ENCODE measurements at regions not wholly inside any gene's neighbourhood (a gene's known extent, or its start where the extent isn't known, plus 50 kb on each side); places are given as distances from the start of the nearest gene placed in this dataset.

DNA sequence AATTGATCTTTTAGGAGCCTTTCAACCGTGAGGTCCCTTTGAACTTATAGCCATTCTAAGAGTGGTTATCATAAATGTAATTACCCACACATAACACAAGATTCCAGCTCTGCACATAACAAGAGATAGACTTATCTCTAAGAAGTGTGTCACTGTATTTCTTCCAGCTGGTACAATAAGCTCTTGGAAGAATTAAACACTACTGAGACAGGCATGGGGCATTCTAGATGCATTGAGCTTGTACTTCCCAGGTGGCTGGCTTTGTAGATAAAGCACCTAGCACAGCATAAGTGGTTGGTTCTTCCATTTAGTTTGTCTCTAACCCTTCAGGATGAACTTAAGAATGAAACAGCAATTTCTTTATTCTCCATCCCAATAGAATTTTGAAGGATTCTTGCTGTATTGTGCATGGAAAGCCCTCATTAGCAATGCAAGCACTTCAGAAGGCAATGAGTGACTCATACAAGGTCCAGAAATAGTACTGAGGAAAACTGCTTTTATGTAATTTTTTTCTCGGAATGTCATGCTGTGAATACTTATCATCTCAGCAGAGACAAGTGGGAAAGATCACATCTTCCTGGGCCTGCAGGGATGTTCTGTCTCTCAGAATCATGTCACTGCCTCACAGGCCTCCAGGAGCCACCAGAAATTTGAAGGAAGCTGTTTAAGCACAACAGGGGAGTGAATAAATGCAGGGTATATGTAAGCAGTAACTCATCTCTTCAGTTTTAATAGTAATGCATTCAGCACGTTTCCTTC, 91.1 kb upstream of the CD180 start (continued):
- TF ChIP-seq PRDM2 (tag by site-specific recombination; IDR thresholded peaks at IDR 0.05; ENCODE audit: borderline replicate concordance) (no peak), ZSCAN30 (tag by site-specific recombination; IDR thresholded peaks at IDR 0.05) (no peak; the same call in 1 of the 2 replicates), ZNF544 (tag by site-specific recombination; IDR thresholded peaks at IDR 0.05) (no peak), ZNF175 (tag by site-specific recombination; IDR thresholded peaks at IDR 0.05) (no peak), ZNF239 (tag by site-specific recombination; IDR thresholded peaks at IDR 0.05) (no peak), KLF10 (tag by site-specific recombination; IDR thresholded peaks at IDR 0.05) (no peak), FEZF1 (tag by site-specific recombination; IDR thresholded peaks at IDR 0.05) (no peak), SCRT1 (tag by site-specific recombination; IDR thresholded peaks at IDR 0.05; ENCODE audit: borderline replicate concordance) (no peak), ZNF350 (tag by site-specific recombination; IDR thresholded peaks at IDR 0.05) (no peak), ZNF266 (tag by site-specific recombination; IDR thresholded peaks at IDR 0.05; ENCODE audit: low read depth) (no peak), ZBTB44 (tag by site-specific recombination; IDR thresholded peaks at IDR 0.05) (no peak), PRDM1 (tag by site-specific recombination; IDR thresholded peaks at IDR 0.05) (peak; percentile 52; the same call in 1 of the 2 replicates)
- TF ChIP-seq, protein P1, sequence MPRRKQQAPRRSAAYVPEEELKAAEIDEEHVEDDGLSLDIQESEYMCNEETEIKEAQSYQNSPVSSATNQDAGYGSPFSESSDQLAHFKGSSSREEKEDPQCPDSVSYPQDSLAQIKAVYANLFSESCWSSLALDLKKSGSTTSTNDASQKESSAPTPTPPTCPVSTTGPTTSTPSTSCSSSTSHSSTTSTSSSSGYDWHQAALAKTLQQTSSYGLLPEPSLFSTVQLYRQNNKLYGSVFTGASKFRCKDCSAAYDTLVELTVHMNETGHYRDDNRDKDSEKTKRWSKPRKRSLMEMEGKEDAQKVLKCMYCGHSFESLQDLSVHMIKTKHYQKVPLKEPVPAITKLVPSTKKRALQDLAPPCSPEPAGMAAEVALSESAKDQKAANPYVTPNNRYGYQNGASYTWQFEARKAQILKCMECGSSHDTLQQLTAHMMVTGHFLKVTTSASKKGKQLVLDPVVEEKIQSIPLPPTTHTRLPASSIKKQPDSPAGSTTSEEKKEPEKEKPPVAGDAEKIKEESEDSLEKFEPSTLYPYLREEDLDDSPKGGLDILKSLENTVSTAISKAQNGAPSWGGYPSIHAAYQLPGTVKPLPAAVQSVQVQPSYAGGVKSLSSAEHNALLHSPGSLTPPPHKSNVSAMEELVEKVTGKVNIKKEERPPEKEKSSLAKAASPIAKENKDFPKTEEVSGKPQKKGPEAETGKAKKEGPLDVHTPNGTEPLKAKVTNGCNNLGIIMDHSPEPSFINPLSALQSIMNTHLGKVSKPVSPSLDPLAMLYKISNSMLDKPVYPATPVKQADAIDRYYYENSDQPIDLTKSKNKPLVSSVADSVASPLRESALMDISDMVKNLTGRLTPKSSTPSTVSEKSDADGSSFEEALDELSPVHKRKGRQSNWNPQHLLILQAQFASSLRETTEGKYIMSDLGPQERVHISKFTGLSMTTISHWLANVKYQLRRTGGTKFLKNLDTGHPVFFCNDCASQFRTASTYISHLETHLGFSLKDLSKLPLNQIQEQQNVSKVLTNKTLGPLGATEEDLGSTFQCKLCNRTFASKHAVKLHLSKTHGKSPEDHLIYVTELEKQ (tag by site-specific recombination; IDR thresholded peaks at IDR 0.05; ENCODE audit: borderline replicate concordance): no peak

DNA sequence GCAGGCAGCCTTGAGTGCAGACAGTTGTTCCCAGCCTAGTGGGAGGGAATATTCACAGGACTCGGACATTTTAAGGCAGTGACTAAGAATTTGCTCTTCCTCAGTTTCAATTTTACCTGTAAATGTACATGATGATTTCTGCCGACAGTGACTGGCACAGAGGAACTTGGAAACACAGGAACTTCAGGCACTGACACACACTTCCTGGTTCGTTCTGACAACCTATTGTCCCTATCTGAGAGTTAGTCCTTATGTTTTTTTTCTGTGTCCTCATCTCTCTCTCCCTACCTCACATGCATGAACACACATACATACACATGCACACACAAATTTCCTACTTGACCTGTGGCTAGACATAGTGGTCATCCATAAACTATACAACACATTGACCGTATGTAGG, 89.4 kb upstream of the CD180 start:
- H3K9me3 ChIP-seq (ENCODE audit: control insufficient read depth, insufficient read depth, low read depth, low read length): no peaks in the 10 kb centered on the region
- CTCF ChIA-PET: no interaction called here
- POLR2A ChIA-PET: no interaction called here

More for the DNA sequence above, 89.4 kb upstream of the CD180 start:
- Histone ChIP-seq H3K27ac (ENCODE audit: extremely low read depth, low read depth, low read length) (no peak overlapping the region), H3K4me1 (ENCODE audit: control insufficient read depth, insufficient read depth, low read length) (peaks cover 5% of the 10 kb centered on the region), H3K36me3 (ENCODE audit: control insufficient read depth in 2 of 2, insufficient read depth in 1 of 2, low read length in 2 of 2) (no peaks in the 10 kb centered on the region), H3K4me3 (ENCODE audit: low read depth, low read length) (no peak overlapping the region)
- TF ChIP-seq SCRT2 (tag by site-specific recombination; IDR thresholded peaks at IDR 0.05) (no peak), ZNF701 (tag by site-specific recombination; IDR thresholded peaks at IDR 0.05) (no peak), KLF1 (tag by site-specific recombination; IDR thresholded peaks at IDR 0.05) (no peak), ZNF624 (tag by site-specific recombination; IDR thresholded peaks at IDR 0.05) (no peak), ZBTB26 (tag by site-specific recombination; optimal IDR thresholded peaks at IDR 0.05) (no peak), ZNF10 (tag by site-specific recombination; IDR thresholded peaks at IDR 0.05) (no peak), ZNF416 (tag by site-specific recombination; IDR thresholded peaks at IDR 0.05) (no peak), ZSCAN23 (tag by site-specific recombination; IDR thresholded peaks at IDR 0.05) (no peak)
- TF ChIP-seq, protein P2, sequence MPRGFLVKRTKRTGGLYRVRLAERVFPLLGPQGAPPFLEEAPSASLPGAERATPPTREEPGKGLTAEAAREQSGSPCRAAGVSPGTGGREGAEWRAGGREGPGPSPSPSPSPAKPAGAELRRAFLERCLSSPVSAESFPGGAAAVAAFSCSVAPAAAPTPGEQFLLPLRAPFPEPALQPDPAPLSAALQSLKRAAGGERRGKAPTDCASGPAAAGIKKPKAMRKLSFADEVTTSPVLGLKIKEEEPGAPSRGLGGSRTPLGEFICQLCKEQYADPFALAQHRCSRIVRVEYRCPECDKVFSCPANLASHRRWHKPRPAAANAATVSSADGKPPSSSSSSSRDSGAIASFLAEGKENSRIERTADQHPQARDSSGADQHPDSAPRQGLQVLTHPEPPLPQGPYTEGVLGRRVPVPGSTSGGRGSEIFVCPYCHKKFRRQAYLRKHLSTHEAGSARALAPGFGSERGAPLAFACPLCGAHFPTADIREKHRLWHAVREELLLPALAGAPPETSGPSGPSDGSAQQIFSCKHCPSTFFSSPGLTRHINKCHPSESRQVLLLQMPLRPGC (tag by site-specific recombination; IDR thresholded peaks at IDR 0.05): no peak

All from HEK293 (cell line).